GM18507 (cell line): ENCODE measurements at regions not wholly inside any gene's neighbourhood (a gene's known extent, or its start where the extent isn't known, plus 50 kb on each side); places are given as distances from the start of the nearest gene placed in this dataset.
A peak's percentile ranks its signal among the peaks of the same experiment; 100 is the strongest.
"Not testable (repeated sequence)": the region's sequence is repeated elsewhere in the genome, so short reads cannot be mapped to it uniquely, and the experiment has no call there.

Experiments used
- DNase-seq: peaks from one replicate; pipeline ENCODE4 v3.0.0; 2011; ENCODE audit warnings: low read depth; ENCODE audit not compliant: insufficient read length; ENCODE audit errors: extremely low spot score
- FAIRE-seq: peaks from 2 replicates; lab custom pipeline; 2011; peaks lifted over from hg19 to GRCh38; lab: Jason Lieb, UNC

DNA sequence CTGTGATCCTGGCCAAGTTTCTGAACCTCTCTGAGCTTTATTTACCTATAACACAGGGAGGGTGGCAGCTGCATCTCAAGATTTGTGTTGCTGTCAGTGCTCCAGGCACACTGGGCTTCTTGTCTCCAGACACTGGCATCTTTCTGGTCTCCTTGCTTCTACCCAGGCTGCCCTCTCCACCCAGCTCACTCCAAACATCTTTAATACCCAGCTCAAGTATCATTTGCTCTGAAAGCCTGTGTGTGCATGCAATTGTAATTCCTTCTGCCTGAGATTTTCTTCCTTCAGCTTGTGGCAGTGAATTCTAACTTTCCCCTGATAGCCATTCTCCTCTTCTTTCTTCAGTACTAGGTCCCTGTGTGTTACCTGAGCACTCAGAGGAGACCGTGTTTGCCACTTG, 50.7 kb upstream of the USP7 start:
- DNase-seq (no peak), FAIRE-seq (no peak)

DNA sequence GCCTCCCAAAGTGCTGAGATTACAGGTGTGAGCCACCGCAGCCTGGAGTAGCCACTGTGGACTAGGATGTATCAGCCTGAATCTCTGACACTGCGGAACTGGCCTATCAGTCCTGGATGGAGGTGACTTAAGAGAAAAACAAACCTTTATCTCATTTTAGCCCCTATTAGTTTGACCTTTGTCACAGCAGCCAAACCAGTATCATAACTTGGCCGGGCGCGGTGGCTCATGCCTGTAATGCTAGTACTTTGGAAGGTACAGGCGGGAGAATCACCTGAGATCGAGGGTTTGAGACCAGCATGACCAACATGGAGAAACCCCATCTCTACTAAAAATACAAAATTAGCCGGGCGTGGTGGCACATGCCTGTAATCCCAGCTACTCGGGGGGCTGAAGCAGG, 51.8 kb upstream of the USP7 start:
- no peak for DNase-seq
- FAIRE-seq, result no peak

DNA sequence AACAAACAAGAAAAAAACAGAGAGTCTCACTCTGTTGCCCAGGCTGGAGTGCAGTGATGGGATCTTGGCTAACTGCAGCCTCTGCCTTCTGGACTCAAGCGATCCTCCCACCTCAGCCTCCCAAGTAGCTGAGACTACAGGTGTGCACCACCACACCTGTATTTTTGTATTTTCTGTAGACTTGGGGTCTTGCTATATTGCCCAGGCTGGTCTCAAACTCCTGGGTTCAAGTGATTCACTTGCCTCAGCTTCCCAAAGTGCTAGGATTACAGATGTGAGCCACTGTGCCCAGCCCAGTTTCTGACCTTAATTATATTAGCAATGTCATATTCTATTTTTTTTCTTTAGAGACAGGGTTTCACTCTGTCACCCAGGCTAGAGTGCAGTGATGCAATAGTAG, 52.3 kb upstream of the USP7 start:
- DNase-seq, FAIRE-seq: not testable (repeated sequence)

DNA sequence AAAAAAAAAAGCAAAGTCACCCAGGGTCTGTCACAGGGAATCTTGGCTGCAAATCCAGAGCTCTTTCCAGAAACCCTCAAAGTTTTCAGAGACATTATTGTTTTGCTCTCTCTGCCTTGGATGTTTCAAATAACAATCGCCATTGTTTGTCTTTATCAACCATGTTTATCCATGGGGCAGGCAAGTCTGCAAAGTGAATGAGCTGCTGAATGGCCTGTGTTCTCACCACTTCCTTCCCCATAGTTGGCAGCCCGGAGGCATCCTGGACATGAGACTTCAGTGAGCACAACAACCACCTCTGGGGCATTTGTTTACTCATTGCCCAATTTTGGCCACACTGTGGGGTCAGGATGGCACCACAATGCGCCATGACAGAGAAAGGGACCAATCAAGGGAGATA, 53.1 kb upstream of the USP7 start:
- no peak for DNase-seq
- FAIRE-seq, result no peak

- FAIRE-seq (no peak), DNase-seq (no peak)
Observed at GRCh38 chr16:9027070-9027799, 63.5 kb upstream of the USP7 start.

DNA sequence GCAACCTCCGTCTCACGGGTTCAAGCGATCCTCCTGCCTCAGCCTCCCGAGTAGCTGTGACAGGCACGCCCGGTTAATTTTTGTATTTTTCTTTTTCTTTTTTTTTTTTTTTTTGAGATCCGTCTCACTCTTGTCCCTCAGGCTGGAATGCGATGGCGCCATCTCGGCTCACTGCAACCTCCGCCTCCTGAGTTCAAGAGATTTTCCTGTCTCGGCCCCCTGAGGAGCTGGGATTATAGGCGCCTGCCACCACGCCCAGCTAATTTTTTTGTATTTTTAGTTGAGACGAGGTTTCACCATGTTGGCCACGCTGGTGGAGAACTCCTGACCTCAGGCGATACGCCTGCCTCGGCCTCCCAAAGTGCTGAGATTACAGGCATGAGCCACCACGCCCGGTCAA, 63.0 kb upstream of the HAPSTR1 start:
- not testable (repeated sequence) for FAIRE-seq, DNase-seq

DNA sequence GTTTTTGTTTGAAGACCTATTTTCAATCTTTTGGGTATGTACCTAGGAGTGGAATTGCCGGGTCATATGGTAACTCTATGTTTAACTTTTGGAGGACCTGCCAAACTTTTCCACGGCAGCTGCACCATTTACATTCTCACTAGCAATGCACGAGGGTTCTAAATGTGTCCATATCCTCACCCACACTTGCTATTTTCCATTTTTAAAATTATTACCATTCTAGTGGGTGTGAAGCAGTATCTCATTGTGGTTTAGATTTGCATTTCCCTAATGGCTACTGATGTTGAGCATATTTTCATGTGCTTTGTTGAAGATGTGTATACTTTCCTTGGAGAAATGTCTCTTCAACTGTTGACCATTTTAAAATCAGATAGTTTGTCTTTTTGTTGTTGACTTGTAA, 60.3 kb upstream of the HAPSTR1 start:
- no peak for DNase-seq
- no peak for FAIRE-seq

DNA sequence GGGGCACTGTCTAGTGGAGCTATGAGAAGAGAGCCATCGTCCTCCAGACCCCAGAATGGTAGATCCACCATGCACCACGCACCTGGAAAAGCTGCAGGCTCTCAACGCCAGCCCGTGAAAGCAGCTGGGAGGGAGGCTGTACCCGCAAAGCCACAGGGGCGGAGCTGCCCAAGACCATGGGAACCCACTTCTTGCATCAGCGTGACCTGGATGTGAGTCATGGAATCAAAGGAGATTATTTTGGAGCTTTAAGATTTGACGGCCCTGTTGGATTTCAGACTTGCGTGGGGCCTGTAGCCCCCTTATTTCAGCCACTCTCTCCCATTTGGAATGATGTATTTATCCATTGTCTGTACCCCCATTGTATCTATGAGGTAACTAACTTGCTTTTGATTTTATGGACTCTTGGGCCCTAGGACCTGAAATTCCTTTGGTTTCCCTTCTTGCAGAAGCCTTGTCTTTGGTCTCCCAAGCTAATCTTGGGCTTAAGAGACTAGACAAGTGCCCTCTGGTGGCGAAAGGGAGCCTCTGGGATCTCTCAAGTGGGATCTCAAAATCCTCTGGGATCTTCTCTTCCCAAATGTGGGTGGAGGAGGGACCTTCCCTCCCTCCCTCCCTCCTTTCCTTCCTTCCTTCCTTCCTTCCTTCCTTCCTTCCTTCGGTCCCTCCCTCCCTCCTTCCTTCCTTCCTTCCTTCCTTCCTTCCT, 58.2 kb upstream of the HAPSTR1 start:
- no peak for DNase-seq
- no peak for FAIRE-seq

DNA sequence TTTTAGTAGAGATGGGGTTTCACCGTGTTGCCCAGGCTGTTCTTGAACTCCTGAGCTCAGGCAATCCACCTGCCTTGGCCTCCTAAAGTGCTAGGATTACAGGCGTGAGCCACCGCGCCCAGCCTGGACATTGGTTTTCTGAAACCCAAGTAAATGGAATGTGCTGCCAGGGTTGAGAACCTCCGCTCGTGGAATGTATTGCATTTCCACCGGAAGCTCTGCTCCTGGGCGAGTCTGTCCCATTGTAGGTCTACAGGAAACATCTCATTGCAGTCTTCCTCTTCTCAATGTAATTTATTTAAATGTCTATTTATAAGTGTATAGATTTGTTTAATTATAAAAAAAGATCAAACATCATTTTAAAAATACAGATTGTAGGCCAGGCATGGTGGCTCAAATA, 57.4 kb upstream of the HAPSTR1 start:
- no peak for DNase-seq

GRCh38 chr16:9035996-9036395, 55.4 kb upstream of the HAPSTR1 start:
- DNase-seq (no peak), FAIRE-seq (no peak)

More for the DNA sequence above, 57.4 kb upstream of the HAPSTR1 start:
- no peak for FAIRE-seq

DNA sequence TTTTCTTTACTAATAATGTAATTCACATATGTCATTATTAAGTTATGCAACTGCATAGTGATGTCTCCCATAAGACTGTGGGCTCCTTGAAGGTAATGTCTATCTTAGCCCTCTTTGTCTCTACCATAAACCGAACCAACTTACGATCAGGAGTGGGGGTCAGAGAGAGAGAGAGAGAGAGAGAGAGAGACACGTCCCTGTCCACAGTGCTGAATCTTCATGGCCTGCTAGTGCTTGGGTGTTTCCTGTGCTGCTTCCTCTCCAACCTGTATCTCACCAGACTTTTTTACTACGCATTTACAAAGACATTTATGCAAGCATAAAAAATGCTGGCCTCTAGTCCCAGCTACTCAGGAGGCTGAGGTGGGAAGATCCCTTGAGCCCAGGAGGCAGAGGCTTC, 52.2 kb upstream of the HAPSTR1 start:
- FAIRE-seq (peak; percentile 41), DNase-seq (no peak)

GRCh38 chr16:9040800-9041412, 50.5 kb upstream of the HAPSTR1 start:
- no peak for FAIRE-seq
- no peak for DNase-seq
